HCT116 (cell line): ENCODE measurements at regions not wholly inside any gene's neighbourhood (a gene's known extent, or its start where the extent isn't known, plus 50 kb on each side); places are given as distances from the start of the nearest gene placed in this dataset.

Experiments
- EZH2phosphoT487 ChIP-seq: fragments of 200-600 bp; IDR thresholded peaks from 2 replicates; pipeline ENCODE4 v1.6.1; 2018; ENCODE audit warnings: antibody characterized with exemption, borderline replicate concordance
- POLR2A ChIP-seq: IDR thresholded peaks from 2 replicates; pipeline ENCODE4 v1.7.0; 2011; ENCODE audit warnings: borderline replicate concordance; ENCODE audit not compliant: insufficient read depth, insufficient read length; ENCODE audit errors: extremely low read depth
- YY1 ChIP-seq: IDR thresholded peaks from 2 replicates; pipeline ENCODE4 v1.6.1; 2011; ENCODE audit warnings: low read length, low read depth, moderate library complexity, mild to moderate bottlenecking; ENCODE audit not compliant: insufficient replicate concordance; ENCODE audit errors: extremely low read depth
- TF ChIP-seq, protein P1 (sequence below), 3 experiments: fragments of 200-600 bp in 1 of 3; sonication (generic) in 1 of 3; IDR thresholded peaks in 2 of 3; conservative IDR thresholded peaks in 1 of 3; 2 replicates each; pipeline ENCODE4 v1.5.1; 2012 to 2017; ENCODE audit warnings: low read depth in 2 of 3, low read length in 2 of 3, antibody characterized with exemption in 1 of 3, borderline replicate concordance in 1 of 3, control low read depth in 1 of 3, mild to moderate bottlenecking in 1 of 3, mixed read lengths in 1 of 3, mixed run types in 1 of 3, moderate library complexity in 1 of 3; ENCODE audit not compliant: insufficient read depth in 1 of 3

DNA sequence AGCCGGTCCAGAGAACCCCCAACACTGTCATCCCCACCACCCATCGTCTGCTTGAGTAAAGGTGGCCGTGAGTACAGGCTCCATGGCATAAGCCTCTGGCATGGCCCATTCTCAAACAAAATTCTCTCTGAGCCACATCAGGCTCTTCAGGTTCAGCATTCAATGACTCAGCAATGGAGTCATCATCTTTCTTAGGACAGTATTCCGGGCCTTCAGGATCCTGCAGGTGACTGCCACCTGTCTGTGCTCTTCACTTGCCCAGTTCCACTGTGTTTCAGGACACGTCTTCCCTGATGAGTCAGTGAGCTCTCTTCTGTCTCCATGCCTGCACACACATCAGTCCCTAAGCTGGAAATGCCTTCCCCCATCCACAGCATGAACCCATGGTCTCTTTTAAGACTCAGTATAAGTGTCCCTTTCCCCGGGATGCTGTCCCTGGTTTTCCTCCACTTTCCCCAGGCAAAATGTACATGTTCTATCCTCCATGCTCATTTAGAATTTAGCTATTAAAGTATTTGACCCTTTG lies 81.1 kb upstream of the FGGY start:
- no peak for TF ChIP-seq YY1
- no peak for TF ChIP-seq EZH2phosphoT487
- TF ChIP-seq, protein P1, sequence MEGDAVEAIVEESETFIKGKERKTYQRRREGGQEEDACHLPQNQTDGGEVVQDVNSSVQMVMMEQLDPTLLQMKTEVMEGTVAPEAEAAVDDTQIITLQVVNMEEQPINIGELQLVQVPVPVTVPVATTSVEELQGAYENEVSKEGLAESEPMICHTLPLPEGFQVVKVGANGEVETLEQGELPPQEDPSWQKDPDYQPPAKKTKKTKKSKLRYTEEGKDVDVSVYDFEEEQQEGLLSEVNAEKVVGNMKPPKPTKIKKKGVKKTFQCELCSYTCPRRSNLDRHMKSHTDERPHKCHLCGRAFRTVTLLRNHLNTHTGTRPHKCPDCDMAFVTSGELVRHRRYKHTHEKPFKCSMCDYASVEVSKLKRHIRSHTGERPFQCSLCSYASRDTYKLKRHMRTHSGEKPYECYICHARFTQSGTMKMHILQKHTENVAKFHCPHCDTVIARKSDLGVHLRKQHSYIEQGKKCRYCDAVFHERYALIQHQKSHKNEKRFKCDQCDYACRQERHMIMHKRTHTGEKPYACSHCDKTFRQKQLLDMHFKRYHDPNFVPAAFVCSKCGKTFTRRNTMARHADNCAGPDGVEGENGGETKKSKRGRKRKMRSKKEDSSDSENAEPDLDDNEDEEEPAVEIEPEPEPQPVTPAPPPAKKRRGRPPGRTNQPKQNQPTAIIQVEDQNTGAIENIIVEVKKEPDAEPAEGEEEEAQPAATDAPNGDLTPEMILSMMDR (IDR thresholded peaks at IDR 0.05 in 2 of 3, conservative IDR thresholded peaks at IDR 0.05 in 1 of 3; ENCODE audit: borderline replicate concordance in 1 of 3, insufficient read depth in 1 of 3, low read depth in 2 of 3, low read length in 2 of 3), result no peak
- TF ChIP-seq POLR2A, result no peak
